Ureter (tissue), 1 donor: ENCODE measurements at regions not wholly inside any gene's neighbourhood (a gene's known extent, or its start where the extent isn't known, plus 50 kb on each side); places are given as distances from the start of the nearest gene placed in this dataset.
"Not testable (repeated sequence)": the region's sequence is repeated elsewhere in the genome, so short reads cannot be mapped to it uniquely, and the experiment has no call there.

Experiments
- DNase-seq: peaks from one replicate; pipeline ENCODE4 v3.0.0-alpha.2; 2020; ENCODE audit warnings: low spot score
- donor health status: DM: yes; HTN: yes; CAD: no.

DNA sequence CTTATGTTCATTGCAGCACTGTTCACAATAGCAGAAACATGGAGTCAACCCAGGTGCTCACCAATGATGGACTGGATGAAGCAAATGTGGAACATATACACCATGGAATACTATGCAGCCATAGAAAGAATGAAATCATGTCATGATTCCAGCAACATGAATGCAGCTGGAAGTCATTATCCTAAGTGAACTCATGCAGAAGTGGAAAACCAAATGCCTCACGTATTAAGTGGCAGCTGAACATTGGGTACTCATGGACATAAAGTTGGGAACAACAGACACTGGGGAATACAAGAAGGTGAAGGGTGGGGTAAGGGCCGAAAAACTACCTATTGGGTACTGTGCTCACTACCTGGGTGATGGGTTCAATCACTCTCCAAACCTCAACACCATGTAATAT, 915.9 kb downstream of the UQCRFS1 start:
- no peak for DNase-seq

DNA sequence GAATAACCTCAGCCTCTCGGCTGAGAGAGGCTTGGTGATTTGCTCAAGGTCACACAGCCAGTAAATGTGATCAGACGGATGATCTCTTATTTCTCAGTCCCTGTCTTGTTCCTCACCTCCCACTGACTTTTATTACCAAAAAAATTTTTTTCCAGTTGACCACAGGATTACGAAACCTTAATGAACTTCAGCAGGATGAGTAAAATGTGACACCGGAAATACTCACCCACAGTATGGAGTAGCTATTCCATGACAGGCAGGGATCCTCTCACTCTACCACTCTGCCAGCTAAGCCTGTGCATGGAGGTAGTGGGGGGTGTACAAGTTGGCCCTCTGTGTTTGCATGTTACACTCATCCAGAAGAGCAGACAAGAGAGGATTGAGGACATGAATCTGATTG, 916.4 kb downstream of the UQCRFS1 start:
- no peak for DNase-seq

DNA sequence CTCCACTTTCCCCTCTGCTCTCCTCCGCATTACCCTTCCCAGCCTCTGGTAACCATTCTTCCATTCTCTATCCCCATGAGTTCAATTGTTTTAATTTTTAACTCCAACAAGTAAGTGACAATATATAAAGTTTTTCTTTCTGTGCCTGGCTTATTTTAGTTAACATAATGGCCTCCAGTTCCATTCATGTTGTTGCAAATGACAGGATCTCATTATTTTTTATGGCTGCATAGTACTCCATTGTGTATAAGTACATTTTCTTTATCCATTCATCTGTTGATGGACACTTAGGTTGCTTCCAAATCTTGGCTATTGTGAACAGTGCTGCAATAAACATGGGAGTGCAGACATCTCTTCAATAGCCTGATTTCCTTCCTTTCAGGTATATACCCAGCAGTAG, 918.0 kb downstream of the UQCRFS1 start:
- not testable (repeated sequence) for DNase-seq

DNA sequence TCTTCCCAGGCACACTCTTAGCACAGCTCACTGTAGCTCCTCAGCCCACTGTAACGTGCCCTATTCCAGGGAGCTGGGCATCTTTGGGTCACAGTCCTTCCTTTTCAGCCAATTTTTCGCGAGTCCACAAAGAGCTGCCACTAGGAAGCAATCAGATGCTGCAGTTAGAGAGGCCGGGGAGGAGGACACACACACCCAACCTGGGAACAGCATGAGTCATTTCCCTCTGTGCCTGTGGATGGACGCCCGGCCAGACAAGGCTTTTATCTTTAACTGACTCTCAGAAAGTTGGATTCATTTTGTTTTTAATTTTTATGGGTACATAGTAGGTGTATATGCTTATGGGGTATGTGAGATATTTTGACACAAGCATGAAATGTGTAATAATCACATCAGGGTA, 918.6 kb downstream of the UQCRFS1 start:
- DNase-seq = no peak

DNA sequence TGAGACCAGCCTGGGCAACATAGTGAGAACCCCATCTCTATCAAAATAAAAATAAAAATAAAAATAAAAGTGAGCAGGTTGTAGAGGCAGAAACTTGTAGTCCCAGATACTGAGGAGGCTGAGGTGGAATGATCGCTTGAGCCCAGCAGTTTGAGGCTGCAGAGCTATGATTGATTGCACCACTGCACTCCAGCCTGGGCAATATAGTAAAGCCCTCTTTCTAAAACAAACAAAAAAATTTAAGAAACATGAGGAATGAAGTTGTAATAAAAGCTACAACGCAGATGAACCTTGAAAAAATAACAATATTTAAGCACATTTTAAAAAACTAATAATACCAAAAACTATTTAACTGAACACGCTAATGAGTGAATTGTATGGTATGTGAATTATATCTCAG, 919.3 kb downstream of the UQCRFS1 start:
- DNase-seq = no peak

DNA sequence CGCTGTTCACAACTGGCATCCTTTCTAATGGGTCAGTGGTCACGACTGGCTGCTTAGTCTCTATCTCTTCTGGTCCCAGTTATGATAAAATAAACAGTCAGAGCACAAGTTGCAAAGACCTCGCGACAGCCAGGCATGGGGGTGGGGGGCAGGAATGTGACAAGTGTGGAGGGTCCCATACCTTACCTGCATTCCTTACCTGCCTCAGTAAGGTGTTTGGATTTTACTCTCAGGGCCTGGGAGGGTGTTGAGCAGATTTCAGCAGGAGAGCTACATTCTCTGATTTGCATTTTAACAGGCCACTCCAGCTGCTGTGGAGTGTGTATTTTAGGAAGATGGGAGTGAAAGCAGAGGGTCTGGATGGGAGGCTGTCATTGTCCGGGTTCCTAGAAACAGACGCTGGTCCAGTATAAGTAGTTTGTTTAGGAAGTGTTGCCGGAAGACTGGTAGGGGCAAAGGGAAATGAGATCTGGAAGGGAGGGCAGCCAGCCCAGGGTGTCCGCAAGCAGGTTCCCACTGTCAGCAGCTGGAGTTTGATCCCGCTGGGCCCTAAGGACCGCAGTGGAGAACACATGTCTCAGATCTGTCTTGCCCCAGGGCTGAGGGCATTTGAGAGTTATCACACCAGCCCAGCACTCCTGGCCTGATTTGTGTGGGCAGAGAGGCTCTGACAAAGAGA, 920.0 kb downstream of the UQCRFS1 start:
- DNase-seq = no peak

DNA sequence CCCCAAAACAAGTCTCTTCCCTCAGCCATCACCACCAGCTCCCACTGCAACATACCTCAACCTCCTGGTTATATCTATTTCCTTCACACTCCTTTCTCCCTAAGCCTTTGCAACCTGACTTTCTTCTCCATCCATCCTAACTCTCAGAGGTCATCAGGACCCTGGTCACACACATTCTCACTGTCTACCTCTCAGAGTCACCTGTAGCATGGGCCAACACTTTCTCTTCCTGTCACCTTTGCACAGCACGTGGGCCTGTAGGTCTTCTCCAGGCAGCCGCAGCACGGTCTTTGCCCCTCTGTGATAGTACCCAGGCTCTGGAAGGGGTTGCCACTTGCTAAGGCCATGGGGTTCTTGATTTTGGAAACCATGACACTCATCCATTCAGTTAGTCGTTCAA, 921.1 kb downstream of the UQCRFS1 start:
- no peak for DNase-seq

DNA sequence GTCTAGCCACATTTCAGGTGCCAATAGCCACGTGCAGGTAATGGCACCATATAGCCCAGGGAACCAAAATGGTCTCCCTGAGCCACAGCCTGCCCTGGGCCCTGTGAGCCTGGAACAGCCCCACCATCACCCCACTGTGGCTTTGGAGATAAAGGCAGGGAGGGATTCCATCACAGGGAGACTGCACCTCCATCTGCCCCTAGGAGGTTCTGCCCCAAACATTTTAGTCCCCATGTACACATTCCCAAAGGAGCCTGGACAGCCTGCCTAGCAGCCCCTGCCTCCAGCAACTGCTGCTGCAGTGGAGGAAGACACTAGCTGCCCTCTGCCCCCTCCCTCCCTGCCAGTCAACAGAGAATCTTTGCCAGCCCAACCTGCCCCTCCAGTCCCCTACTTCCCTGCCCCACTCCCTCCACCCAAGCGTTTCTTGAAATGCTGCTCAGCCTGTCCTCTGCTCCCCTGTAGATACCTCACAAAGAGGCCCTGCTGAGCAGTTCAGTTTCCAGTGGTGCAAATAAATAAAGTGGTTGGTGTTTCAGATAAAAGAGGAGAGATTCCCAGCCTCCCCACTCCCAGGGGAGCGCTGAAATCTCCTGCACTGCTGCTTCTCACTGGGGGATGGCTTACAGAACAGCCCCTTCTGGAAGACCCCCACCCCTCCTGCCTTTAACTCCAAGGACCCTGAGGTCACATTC, 921.8 kb downstream of the UQCRFS1 start:
- no peak for DNase-seq

DNA sequence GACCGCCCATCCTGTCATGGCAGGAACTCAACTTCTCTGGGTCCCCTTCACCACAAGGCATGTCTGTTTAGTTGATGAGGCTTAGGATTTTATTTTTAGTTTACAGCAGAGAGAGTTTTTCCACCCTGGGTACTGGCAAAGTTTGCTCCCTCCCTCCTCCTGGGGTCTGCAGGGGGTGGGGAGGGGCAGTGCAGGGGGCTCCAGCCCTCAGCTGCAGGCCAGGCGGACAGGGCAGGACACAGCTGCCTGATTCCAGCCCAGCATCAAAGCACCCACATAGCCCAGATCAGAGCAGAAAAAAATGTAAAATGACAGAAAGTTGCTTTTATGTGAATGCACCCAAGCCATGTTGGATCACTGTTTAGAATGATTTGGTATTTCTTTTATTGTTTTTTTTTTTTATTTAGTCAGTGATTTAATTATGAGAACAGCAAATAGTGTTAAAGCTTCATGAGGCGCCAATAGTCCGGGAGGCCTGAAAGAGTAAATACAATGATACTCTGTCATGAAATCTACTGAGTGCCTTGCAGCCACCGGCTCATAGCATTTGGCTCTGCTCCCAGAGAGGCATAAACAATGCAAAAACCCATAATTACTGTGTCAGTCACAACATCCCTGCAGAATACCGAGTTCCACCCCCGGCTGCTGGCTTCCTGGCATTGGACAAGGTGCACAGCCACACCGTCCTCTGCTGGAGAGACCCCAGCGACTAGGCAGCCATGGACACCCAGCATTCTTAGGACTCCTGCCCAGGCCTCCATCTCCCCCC, 923.5 kb downstream of the UQCRFS1 start:
- peak; percentile 64 for DNase-seq

DNA sequence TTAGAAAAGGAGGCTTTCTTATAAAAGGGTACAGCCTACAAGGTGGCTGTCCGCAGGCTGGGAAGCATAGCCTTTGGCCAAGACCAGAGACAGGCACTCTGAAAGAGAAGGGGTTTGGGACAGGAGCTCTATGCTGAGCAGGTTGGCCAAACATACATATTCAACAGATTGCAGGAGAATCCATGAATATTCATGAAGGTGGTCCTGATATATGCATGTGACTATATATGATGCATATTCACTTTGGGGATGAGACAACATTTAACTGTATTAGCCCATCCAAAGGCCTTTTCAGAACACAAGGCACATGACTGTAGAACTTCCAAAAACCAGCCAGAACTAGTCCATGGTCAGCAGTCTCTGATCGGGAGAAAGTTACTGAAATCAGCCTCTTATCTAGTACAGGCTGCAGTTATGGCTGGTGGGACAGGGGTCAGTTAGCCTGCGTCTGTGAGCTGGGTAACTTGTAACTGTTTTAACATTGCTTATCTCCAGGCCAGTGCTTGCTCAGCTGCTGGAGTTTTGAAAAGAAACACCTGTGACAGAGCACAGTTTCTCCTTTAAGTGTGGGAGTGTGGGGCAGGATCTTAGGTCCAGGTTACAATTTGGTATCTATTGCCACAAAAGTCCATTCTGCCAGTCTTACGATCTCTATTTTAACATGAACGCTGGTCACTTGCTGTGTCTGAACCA, 924.2 kb downstream of the UQCRFS1 start:
- DNase-seq = no peak

DNA sequence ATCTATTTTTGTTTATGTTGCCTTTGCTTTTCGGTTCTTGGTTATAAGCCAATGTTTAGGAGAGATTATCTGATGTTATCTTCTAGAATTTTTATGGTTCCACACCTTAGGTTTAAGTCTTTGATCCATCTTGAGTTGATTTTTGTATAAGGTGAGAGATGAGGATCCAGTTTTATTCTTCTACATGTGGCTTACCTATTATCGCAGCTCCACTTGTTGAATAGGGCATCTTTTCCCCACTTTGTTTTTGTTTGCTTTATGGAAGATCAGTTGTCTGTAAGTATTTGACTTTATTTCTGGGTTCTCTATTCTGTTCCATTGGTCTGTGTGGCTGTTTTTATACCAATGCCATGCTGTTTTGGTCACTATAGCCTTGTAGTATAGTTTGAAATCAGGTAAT, 927.0 kb downstream of the UQCRFS1 start:
- no peak for DNase-seq

DNA sequence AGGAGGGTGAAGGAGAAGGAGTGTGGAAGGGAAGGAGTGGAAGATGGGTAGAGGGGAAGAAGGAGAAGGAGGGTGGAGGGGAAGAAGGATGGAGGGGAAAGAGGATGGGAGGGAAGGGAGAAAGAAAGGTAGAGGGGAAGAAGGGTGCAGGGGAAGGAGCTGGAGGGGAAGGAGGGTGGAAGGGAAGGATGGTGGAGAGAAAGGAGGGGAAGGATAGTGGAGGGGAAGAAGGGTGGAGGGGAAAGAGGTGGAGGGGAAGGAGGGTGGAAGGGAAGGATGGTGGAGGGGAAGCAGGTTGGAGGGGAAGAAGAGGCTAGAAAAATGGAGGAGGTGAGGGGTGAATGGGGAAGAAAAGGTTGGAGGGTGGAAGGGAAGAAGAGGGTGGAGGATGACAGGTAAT, 927.9 kb downstream of the UQCRFS1 start:
- no peak for DNase-seq

DNA sequence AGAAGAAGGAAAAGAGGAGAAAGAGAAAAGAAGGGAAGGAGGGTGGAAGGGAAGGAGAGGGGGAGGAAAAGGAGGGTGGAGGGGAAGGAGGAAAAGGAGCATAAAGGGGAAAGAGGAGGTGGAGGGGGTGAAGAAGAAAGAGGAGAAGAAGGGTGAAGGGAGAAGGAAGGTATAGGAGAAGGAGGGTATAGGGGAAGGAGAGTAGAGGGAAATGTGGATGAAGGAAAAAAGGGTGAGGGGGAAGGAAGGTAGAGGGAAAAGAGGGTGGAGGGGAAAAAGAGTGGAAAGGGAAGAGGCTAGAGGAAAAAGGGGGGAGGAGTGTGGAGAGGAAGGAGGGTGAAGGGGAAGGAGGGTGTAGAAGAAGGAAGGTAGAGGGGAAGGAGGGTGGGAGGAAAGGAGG, 928.6 kb downstream of the UQCRFS1 start:
- no peak for DNase-seq

DNA sequence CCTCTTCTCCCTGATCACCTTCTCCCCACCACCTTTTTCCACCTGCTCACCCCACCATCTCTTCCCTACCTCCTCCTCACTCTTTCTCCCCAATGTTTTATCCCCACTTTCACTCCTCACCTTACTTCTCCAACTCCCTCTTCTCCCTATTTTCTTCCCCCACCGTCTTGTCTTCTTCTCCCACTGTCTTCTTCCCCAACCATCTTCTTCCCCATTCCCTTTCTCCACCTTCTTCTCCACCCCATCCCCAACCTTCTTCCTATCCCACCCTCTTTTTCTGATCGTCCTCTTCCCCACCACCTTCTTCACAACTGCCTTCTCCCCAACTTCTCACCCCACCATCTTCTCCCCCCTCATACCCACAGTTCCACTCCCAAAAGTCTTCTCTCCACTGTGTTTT, 929.4 kb downstream of the UQCRFS1 start:
- DNase-seq = no peak

DNA sequence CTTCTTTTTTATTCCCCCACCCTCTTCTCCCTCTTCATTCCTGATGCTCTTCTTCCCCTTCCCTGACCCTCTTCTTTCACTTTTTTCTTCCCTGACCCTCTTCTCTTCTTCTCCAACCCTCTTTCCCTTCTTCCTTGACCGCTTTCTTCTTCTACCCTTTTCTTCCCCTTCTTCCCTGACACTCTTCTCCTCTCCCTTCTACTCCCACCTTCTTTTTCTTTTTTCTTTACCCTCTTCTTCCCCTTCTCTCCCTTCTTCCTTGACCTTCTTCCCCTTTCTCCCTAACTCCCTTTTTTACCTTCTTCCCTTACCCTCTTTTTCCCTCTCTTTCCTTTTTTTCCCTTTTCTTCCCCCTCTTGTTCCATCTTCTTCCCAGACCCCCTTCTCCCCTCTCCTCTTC, 931.3 kb downstream of the UQCRFS1 start:
- no peak for DNase-seq

DNA sequence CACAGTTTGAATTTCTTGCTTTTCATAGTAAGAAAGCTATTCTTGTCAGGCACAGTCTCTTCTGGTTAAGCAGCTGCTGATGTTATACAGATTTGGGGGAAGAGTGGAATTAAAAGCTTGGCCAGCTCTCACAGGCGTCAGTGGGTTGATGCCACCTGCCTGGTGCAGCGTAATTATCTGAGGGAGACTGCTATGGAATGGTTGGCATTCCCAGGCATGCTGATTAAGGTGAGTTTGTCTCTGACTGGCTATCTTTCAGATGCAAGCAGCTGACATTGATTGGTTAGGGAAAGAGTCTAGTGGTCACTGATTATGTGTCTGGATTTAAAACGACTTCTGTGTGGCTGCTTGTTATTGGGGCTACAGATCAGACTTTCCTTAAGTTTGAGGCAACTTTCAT, 948.4 kb downstream of the UQCRFS1 start:
- DNase-seq = no peak

DNA sequence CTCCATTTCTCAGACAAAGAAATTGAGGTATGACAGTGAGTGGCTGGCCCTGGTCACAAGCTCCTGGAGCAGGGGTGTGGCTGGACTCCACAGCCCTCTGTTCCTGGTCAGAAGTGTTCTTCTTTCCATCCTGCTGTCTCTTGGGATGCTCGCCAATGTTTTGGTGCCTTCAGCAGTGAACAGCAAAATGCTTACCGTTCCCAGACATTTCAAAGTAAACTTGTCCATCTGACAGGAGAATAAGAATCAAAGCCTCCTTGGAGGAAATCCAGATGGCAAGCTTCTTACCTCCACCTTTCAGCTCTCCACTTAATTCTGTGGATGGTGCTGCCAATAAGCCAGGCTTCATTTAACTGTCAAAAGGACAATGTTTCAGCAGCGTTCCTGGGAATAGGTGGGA, 954.1 kb downstream of the UQCRFS1 start:
- no peak for DNase-seq

DNA sequence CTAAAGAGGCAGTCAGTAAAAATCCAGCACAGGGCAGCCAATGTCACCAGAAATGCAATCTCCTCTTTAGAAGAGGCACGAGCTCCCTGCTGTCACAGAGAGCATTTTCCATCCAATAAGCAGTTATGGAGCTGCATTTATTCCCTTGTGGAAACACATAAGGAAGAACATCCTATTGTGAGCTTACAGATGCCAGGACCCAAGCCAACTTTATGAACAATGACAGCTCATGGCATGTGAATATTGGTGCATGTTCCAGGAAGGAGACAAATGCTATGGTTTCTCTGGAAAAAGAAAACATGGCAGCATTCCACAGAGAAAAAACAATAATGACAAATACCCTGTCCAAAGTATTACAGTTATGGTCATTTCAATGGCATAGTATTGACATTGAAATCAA, 955.6 kb downstream of the UQCRFS1 start:
- no peak for DNase-seq

DNA sequence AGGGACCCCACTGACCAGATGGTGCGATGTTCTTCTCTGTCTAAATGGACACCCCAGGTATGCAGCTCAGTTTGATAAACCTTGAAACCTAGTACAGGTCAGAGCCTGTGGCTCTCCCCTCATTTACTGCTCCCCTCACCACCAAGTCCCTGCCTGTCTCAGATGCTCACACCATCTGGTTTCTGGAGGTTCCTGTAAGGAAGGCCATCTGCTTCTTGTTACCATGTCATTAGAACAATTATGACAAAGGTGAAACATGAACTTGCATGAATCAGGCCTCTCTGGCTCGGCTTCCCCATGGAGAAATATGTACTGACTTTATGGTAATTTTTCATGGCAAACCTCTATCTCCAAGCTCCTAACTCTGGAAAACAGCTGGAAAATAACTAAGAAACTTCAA, 965.7 kb downstream of the UQCRFS1 start:
- DNase-seq = no peak

DNA sequence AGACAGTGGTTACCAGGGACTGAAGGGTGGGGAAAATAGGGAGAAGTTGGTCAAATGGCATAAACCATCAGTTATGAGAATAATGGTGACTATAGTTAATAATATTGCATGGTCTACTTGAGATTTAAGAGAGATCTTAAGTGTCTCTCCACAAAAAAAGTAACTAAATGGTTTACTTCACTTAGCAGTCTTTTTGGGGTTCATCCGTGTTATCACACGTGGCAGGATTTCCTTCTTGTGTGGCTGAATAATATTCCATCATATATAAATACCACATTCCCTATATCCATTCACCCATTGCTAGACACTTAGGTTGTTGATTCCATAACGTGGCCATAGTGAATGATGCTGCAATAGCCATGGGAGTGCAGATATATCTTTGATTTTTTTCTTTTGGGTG, 967.0 kb downstream of the UQCRFS1 start:
- DNase-seq = no peak

DNA sequence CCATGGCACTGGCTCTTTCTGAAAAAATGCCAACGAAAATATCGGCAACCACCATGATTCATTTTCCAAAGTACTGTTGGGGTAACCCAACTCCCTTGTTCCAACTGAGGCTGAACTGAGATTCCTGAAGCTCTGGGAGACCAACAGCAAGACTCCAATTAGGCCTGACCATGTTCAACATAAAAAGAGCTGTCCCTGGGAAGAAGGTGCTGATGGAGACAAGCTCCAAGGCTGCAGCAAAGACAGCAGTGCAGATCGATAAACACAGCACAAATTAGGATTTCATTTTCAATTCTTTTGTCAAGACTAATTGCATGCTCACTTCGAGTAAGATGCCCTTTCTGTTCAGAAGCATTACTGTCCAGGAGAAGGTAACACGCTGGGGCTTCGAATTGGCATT, 968.0 kb downstream of the UQCRFS1 start:
- no peak for DNase-seq

DNA sequence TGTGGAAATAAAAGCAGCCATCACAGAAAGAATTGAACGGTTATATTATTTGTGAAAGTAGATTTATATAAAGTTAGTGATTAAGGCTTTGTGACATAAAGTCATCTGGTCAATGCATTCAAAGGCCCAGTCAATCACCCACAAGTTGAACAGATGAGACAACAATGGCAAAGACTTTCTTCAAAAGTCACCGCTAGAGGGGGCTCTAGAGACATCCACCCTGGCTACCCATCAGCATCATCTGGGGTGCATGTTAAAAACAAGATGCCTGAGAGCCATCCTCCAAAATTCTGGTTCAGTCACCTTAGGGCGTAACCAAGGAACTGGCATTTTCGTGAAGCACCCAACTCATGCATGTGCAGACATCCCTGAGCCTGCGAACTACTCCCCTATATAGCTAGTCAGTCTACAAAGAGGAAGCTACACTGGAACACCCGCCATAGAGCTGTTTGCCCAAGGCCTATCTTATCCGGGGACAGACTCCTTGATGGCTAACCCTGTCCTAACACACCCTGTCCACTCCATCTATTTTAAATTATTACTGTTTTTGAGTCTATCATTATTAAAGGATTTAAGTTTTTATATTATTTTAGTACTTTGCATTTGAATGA, 970.5 kb downstream of the UQCRFS1 start:
- no peak for DNase-seq
